DOHH2 (cell line): ENCODE measurements at regions not wholly inside any gene's neighbourhood (a gene's known extent, or its start where the extent isn't known, plus 50 kb on each side); places are given as distances from the start of the nearest gene placed in this dataset.

Experiments
- H3F3A ChIP-seq: fragments of 200-600 bp; sonication (generic), shearing (Covaris generic); 2 replicates; pipeline ENCODE4 v1.6.0; 2016; ENCODE audit warnings: antibody characterized with exemption, mild to moderate bottlenecking; ENCODE audit not compliant: control insufficient read depth, insufficient read depth
- H3K27ac ChIP-seq: fragments of 200-600 bp; sonication (generic); 2 replicates; pipeline ENCODE4 v1.5.1; 2014; ENCODE audit warnings: low read depth, mild to moderate bottlenecking, low read length, moderate library complexity
- H3K27me3 ChIP-seq: fragments of 200-600 bp; sonication (generic); 2 replicates; pipeline ENCODE4 v1.6.1; 2014; ENCODE audit warnings: mild to moderate bottlenecking, low read length, mixed read lengths; ENCODE audit not compliant: control insufficient read depth
- H3K36me3 ChIP-seq: fragments of 200-600 bp; sonication (generic); 2 replicates; pipeline ENCODE4 v1.6.1; 2014; ENCODE audit warnings: mild to moderate bottlenecking, low read length, moderate library complexity, mixed read lengths; ENCODE audit not compliant: control insufficient read depth
- H3K4me1 ChIP-seq: fragments of 200-600 bp; sonication (generic); 2 replicates; pipeline ENCODE4 v1.6.1; 2014; ENCODE audit warnings: mild to moderate bottlenecking, low read length, mixed read lengths; ENCODE audit not compliant: control insufficient read depth
- H3K4me2 ChIP-seq: fragments of 200-600 bp; sonication (generic); 2 replicates; pipeline ENCODE4 v1.6.0; 2014; ENCODE audit warnings: mild to moderate bottlenecking, low read length, moderate library complexity
- H3K4me3 ChIP-seq: fragments of 200-600 bp; sonication (generic); 2 replicates; pipeline ENCODE4 v1.5.1; 2014; ENCODE audit warnings: mild to moderate bottlenecking, low read length, mixed read lengths
- H3K79me2 ChIP-seq: fragments of 200-600 bp; sonication (generic); 2 replicates; pipeline ENCODE4 v1.6.1; 2014; ENCODE audit warnings: mild to moderate bottlenecking, low read length, mixed read lengths; ENCODE audit not compliant: control insufficient read depth
- H3K9me2 ChIP-seq: fragments of 200-600 bp; sonication (generic); replicated peaks from 2 replicates; pipeline ENCODE4 v1.6.1; 2014; ENCODE audit warnings: mild to moderate bottlenecking, low read length, mixed read lengths; ENCODE audit not compliant: control insufficient read depth
- H3K9me3 ChIP-seq: fragments of 200-600 bp; sonication (generic); 2 replicates; pipeline ENCODE4 v1.6.1; 2014; ENCODE audit warnings: antibody characterized with exemption, low read length, mixed read lengths; ENCODE audit not compliant: control insufficient read depth, insufficient read depth
- H4K20me1 ChIP-seq: fragments of 200-600 bp; sonication (generic); 2 replicates; pipeline ENCODE4 v1.6.0; 2014; ENCODE audit warnings: low read depth, mild to moderate bottlenecking, antibody characterized with exemption, low read length, moderate library complexity; ENCODE audit not compliant: control insufficient read depth, insufficient read depth
- EZH2phosphoT487 ChIP-seq: fragments of 200-600 bp; sonication (generic); IDR thresholded peaks from 2 replicates; pipeline ENCODE4 v1.6.1; 2017; ENCODE audit warnings: borderline replicate concordance, mild to moderate bottlenecking, antibody characterized with exemption, low read length, moderate library complexity, mixed read lengths
- TF ChIP-seq, protein P1 (sequence below): fragments of 200-600 bp; sonication (generic); IDR thresholded peaks from one replicate; pipeline ENCODE4 v1.5.1; 2014; ENCODE audit warnings: antibody characterized with exemption, mild to moderate bottlenecking, low read depth, low read length; ENCODE audit not compliant: poor library complexity, severe bottlenecking

DNA sequence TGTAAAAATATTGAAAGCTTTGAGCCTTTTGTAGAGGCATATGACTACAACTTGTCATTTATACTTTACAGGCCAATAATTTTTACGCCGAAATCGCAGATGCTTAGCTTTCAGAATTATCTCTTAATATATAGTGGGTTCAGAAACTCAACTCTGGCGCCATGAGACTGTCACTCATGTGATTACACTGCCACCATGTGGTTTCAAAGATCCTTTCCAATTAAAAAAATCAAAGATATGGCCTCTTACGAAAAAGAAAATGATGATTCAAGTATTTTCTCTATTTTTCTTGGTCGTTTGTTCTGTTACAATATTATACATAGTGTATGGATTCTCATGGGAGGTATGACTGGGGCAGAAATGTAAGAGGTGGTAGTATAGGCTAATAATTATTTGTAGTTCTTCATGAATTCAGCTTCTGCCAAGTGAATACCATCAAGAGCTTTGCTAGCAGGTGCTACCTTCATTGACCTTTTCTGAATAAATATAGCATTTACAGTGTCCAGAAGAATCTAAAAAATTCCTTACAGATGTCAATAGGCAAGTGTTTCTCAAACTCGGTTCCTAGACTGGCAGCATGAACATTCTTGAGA, 751.7 kb upstream of the GOLIM4 start:
- Histone ChIP-seq H3K4me1 (no peaks in the 10 kb centered on the region), H3K27ac (no peak overlapping the region), H3K79me2 (no peaks in the 10 kb centered on the region), H3K4me3 (no peak overlapping the region), H3F3A (no peaks in the 10 kb centered on the region), H3K27me3 (no peaks in the 10 kb centered on the region), H3K9me3 (no peaks in the 10 kb centered on the region), H4K20me1 (no peaks in the 10 kb centered on the region), H3K9me2 (no peaks in the 10 kb centered on the region), H3K4me2 (no peak overlapping the region), H3K36me3 (no peaks in the 10 kb centered on the region)
- TF ChIP-seq, protein P1, sequence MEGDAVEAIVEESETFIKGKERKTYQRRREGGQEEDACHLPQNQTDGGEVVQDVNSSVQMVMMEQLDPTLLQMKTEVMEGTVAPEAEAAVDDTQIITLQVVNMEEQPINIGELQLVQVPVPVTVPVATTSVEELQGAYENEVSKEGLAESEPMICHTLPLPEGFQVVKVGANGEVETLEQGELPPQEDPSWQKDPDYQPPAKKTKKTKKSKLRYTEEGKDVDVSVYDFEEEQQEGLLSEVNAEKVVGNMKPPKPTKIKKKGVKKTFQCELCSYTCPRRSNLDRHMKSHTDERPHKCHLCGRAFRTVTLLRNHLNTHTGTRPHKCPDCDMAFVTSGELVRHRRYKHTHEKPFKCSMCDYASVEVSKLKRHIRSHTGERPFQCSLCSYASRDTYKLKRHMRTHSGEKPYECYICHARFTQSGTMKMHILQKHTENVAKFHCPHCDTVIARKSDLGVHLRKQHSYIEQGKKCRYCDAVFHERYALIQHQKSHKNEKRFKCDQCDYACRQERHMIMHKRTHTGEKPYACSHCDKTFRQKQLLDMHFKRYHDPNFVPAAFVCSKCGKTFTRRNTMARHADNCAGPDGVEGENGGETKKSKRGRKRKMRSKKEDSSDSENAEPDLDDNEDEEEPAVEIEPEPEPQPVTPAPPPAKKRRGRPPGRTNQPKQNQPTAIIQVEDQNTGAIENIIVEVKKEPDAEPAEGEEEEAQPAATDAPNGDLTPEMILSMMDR, result peak; percentile 61
- TF ChIP-seq EZH2phosphoT487, result no peak

DNA sequence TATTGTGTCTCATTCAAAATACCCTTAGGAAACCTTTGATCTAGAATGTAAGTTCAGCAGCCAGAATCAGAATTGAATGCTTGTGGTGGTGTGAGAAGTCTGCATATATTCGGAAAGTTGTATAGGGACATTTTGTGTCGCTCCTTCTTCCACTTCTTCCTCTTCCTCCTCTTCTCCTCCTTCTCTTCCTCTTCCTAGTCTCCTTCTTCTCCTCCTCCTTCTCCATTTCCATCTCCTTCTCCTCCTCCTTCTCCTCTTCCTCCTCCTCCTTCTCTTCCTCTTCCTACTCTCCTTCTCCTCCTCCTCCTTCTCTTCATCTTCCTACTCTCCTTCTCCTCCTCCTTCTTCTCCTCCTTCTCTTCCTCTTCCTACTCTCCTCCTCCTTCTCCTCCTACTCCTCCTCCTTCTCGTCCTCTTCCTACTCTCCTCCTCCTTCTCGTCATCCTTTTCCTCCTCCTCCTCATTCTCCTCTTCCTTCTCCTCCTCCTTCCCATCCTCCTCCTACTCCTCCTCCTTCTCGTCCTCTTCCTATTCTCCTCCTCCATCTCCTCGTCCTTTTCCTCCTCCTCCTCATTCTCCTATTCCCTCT, 749.3 kb upstream of the GOLIM4 start:
- no peaks in the 10 kb centered on the region for H3K9me2 ChIP-seq
- TF ChIP-seq, protein P1, result no peak
- TF ChIP-seq EZH2phosphoT487, result no peak
- no peaks in the 10 kb centered on the region for H3K79me2 ChIP-seq
- no peaks in the 10 kb centered on the region for H3K36me3 ChIP-seq
- H4K20me1 ChIP-seq, result no peaks in the 10 kb centered on the region
- H3K27me3 ChIP-seq, result no peaks in the 10 kb centered on the region
- no peak overlapping the region for H3K4me2 ChIP-seq
- no peaks in the 10 kb centered on the region for H3F3A ChIP-seq
- H3K4me3 ChIP-seq, result no peak overlapping the region
- no peaks in the 10 kb centered on the region for H3K9me3 ChIP-seq
- H3K27ac ChIP-seq, result no peak overlapping the region
- H3K4me1 ChIP-seq, result no peaks in the 10 kb centered on the region

DNA sequence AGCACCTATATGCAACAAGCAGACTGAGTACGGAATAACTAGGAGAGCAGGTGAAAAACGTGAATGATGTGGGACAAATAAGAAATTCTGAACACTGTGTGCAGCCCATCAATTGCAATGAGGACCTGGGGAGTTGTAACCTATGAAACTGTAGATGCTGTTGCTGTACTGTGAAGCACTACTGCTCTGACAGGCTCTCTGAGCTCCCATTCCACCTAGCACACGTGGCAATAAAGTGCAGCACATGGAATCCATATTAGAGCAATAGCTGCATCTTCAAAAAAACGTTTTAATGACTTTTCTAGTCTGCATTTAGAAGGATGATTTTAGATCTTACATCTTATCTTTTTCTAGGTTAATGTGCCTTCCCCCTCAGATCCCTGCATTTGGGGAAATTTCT, 748.7 kb upstream of the GOLIM4 start:
- no peak for TF ChIP-seq EZH2phosphoT487
- TF ChIP-seq, protein P1, result no peak
- H4K20me1 ChIP-seq, result no peaks in the 10 kb centered on the region
- H3F3A ChIP-seq, result no peaks in the 10 kb centered on the region
- no peaks in the 10 kb centered on the region for H3K27me3 ChIP-seq
- no peaks in the 10 kb centered on the region for H3K9me3 ChIP-seq
- no peak overlapping the region for H3K27ac ChIP-seq
- H3K4me3 ChIP-seq, result no peak overlapping the region
- H3K4me1 ChIP-seq, result no peaks in the 10 kb centered on the region
- H3K9me2 ChIP-seq, result no peaks in the 10 kb centered on the region
- H3K36me3 ChIP-seq, result no peaks in the 10 kb centered on the region
- no peak overlapping the region for H3K4me2 ChIP-seq
- H3K79me2 ChIP-seq, result no peaks in the 10 kb centered on the region
